Aorta (tissue), 5 donors: ENCODE measurements at regions not wholly inside any gene's neighbourhood (a gene's known extent, or its start where the extent isn't known, plus 50 kb on each side); places are given as distances from the start of the nearest gene placed in this dataset.

Experiments used
- ATAC-seq: fragments of 200-7000 bp; cut with Tn5 transposase; one replicate; pipeline ENCODE4 v1.9.1; 2022; ENCODE audit warnings: moderate library complexity; ENCODE audit not compliant: low FRiP score
- DNase-seq, 2 donors: peaks; one replicate each; pipeline ENCODE4 v3.0.0-alpha.2; 2020
- H3K27ac ChIP-seq, 2 donors: one replicate each; pipeline ENCODE4 v1.5.1; 2013; ENCODE audit warnings: low read length in 2 of 2, mild to moderate bottlenecking in 2 of 2, moderate library complexity in 2 of 2, control low read depth in 1 of 2, inconsistent platforms in 1 of 2, low read depth in 1 of 2
- H3K27me3 ChIP-seq, 2 donors: one replicate each; pipeline ENCODE4 v1.6.1; 2013; ENCODE audit warnings: control low read depth in 1 of 2, low read length in 1 of 2, mild to moderate bottlenecking in 1 of 2, moderate library complexity in 1 of 2; ENCODE audit not compliant: insufficient read depth in 2 of 2, control insufficient read depth in 1 of 2
- H3K36me3 ChIP-seq, 2 donors: one replicate each; pipeline ENCODE4 v1.6.1; 2013; ENCODE audit warnings: control low read depth in 1 of 2, low read length in 1 of 2, mild to moderate bottlenecking in 1 of 2; ENCODE audit not compliant: insufficient read depth in 2 of 2, control insufficient read depth in 1 of 2
- H3K4me1 ChIP-seq, 2 donors: one replicate each; pipeline ENCODE4 v1.6.1; 2013; ENCODE audit warnings: low read length in 2 of 2, control low read depth in 1 of 2, mild to moderate bottlenecking in 1 of 2, moderate library complexity in 1 of 2; ENCODE audit not compliant: insufficient read depth in 2 of 2, control insufficient read depth in 1 of 2
- H3K4me3 ChIP-seq, 2 donors: one replicate each; pipeline ENCODE4 v1.5.1; 2013; ENCODE audit warnings: low read length in 2 of 2, control low read depth in 1 of 2, mild to moderate bottlenecking in 1 of 2
- H3K9me3 ChIP-seq: one replicate; pipeline ENCODE4 v1.6.1; 2013; ENCODE audit warnings: mild to moderate bottlenecking, low read length; ENCODE audit not compliant: control insufficient read depth
- WGBS, 2 donors: extraction: QIAGEN DNeasy Blood & Tissue Kit; methylation state at CpG; one replicate each; pipeline ENCODE4 v1.1.7; 2013; 5-methylcytosine and 5-hydroxymethylcytosine counted together
- intact Hi-C, 2 donors: fragments of 100-400 bp; cut with DNase I; formaldehyde crosslinking; loops; one replicate each; pipeline versions ENCODE4 v1.14.2 to v1.15.0; 2022
- donor health status: healthy with polysubstance abuse.
- donor health status: Bipolar disorder and iron deficiency.
- donor health status: DM: no; HTN: no; CAD: no.
- donor health status: DM: no; HTN: no; CAD: no.
- donor health status: DM: yes; HTN: yes; CAD: no.

DNA sequence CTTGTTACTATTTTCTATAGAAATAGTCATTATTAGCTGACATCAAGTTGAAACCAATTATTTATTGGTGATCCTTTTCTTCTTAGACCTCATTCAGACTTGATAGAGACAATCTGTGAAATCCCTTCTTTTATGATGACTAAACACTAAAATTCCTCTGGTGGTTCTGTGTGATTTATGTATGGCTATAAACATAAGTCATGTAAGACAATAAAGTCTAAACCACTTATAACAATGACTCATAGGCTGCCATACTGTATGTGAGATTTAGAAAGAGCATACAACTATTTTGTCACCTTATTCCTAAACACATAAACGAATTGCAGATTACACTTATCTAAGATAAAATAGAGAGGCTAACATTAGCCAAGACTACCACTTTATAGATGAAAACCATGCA, 101.1 kb upstream of the PRR32 start:
- ATAC-seq: no peak
- 12 to 16% methylated on average over 1 of the region's 1 CpG for WGBS, 2 donors
- intact Hi-C loops: no loop called here

DNA sequence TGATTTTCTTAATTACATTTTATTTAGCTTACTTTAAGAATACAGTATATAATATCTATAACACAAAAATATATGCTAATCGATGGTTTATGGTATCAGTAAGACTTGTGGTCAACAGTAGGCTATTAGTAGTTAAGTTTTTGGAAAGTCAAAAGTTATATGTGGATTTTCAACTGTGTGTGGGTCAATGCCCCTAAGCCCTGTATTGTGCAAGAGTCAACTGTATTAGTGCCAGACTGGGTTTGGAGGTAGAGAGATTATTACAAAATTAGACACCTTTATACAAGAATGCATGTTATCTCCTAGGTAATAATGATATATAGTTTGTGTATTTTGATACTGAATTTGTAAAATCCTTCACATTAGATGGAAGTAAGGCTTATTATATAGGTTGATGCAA, 100.3 kb upstream of the PRR32 start:
- no peaks in the 10 kb centered on the region for H3K4me1 ChIP-seq
- no peak for DNase-seq
- no peak overlapping the region for H3K4me3 ChIP-seq
- H3K36me3 ChIP-seq: no peaks in the 10 kb centered on the region
- WGBS, 2 donors: 38 to 74% methylated on average over 1 of the region's 1 CpG
- H3K27me3 ChIP-seq: no peaks in the 10 kb centered on the region
- no peak for ATAC-seq
- H3K9me3 ChIP-seq: no peaks in the 10 kb centered on the region
- intact Hi-C loops: no loop called here
- H3K27ac ChIP-seq: no peak overlapping the region

More for the DNA sequence above, 101.1 kb upstream of the PRR32 start:
- H3K27ac ChIP-seq: no peak overlapping the region
- H3K36me3 ChIP-seq: no peaks in the 10 kb centered on the region
- H3K4me3 ChIP-seq: no peak overlapping the region
- no peaks in the 10 kb centered on the region for H3K9me3 ChIP-seq
- no peaks in the 10 kb centered on the region for H3K4me1 ChIP-seq
- no peaks in the 10 kb centered on the region for H3K27me3 ChIP-seq
- no peak for DNase-seq

DNA sequence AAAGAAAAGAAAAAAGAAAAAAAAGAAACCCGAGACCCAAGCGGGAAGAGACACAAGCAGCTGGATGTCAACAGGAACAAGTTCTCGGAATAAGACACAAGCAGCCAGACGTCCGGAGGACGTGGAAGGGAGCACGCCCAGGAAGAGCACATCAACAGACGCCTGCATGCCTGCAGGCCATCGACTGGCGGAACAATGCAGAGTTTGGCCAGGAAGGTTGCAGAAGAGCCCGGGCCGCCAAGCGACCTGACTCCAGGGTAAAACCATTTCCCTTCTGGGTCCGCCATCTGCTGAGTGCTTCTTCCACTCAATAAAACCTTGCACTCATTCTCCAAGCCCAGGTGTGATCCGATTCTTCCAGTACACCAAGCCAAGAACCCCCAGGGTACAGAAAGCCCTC, 95.6 kb upstream of the PRR32 start:
- no peak for ATAC-seq
- intact Hi-C loops: no loop called here

DNA sequence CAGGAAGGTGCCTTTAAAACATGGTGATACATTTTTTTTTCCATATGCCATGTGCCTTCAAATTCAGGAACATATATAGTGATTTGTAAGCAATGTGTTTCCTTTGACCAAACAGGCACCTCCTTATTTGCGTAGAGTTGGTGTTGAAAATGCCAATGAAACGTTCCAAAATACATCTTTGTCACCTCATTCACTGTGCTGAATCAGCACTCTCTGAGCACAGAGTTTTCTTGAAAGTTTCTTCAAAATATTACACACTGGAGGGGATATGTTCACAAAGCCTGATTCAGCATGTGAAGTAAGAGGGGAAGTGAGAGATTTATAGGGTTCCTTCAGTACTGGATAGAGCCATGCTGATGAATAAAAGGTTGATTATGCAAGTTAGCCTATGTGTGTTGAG, 85.7 kb upstream of the PRR32 start:
- ATAC-seq (no peak), DNase-seq (no peak)
- Histone ChIP-seq H3K27me3 (no peaks in the 10 kb centered on the region), H3K4me1 (no peaks in the 10 kb centered on the region), H3K27ac (no peak overlapping the region), H3K4me3 (no peak overlapping the region), H3K36me3 (no peaks in the 10 kb centered on the region), H3K9me3 (no peaks in the 10 kb centered on the region)
- intact Hi-C loops: no loop called here
- 23 to 25% methylated on average over 2 of the region's 2 CpGs for WGBS, 2 donors

More for the DNA sequence above, 95.6 kb upstream of the PRR32 start:
- no peaks in the 10 kb centered on the region for H3K27me3 ChIP-seq
- H3K36me3 ChIP-seq: no peaks in the 10 kb centered on the region
- H3K27ac ChIP-seq: no peak overlapping the region
- WGBS, 2 donors: 68 to 92% methylated on average over 15 of the region's 15 CpGs
- DNase-seq: peak in 1 of 2 donors; percentile 39
- H3K4me1 ChIP-seq: no peaks in the 10 kb centered on the region
- no peak overlapping the region for H3K4me3 ChIP-seq
- no peaks in the 10 kb centered on the region for H3K9me3 ChIP-seq
